HCT116 (cell line): ENCODE measurements at regions not wholly inside any gene's neighbourhood (a gene's known extent, or its start where the extent isn't known, plus 50 kb on each side); places are given as distances from the start of the nearest gene placed in this dataset.

Experiments used
- ATAC-seq: fragments of 200-7000 bp; cut with Tn5 transposase; 2 replicates; pipeline ENCODE4 v1.9.1; 2020; ENCODE audit warnings: mild to moderate bottlenecking, moderate library complexity
- BruUV-seq: library from RNA; stranded (reverse); fragments of 400-500 nt; replicated peaks from 2 replicates; lab custom pipeline; 2021; lab: Mats Ljungman, UMichigan
- CTCF ChIA-PET: fragments of 300-600 bp; sonication (Branson Sonifier 250); formaldehyde crosslinking; loops from one replicate; lab custom pipeline; 2021; ENCODE audit warnings: antibody characterized with exemption; lab: Charles Lee
- POLR2A ChIA-PET: fragments of 300-600, 350-600 bp; sonication (Branson Sonifier 250); formaldehyde crosslinking; loops from one replicate; lab custom pipeline; 2021; ENCODE audit warnings: antibody characterized with exemption; lab: Charles Lee
- RAD21 ChIA-PET, 2 experiments: fragments of 300-600 bp; sonication (Branson Sonifier 250); formaldehyde crosslinking; loops; one replicate each; lab custom pipeline; 2023; ENCODE audit warnings: low total read pairs in 2 of 2; ENCODE audit not compliant: uncharacterized antibody in 2 of 2, unreplicated experiment in 2 of 2, low non-redundant PET in 1 of 2; lab: Charles Lee
- DNase-seq: peaks from one replicate; pipeline ENCODE4 v3.0.0-alpha.2; 2010; ENCODE audit warnings: low read depth, low spot score
- H2AFZ ChIP-seq: fragments of 200-600 bp; shearing (Covaris generic), sonication (generic); 2 replicates; pipeline ENCODE4 v1.6.1; 2017; ENCODE audit warnings: low read depth, mixed run types, mixed read lengths, antibody characterized with exemption, low read length; ENCODE audit not compliant: poor library complexity, severe bottlenecking
- H3K27ac ChIP-seq: 2 replicates; pipeline ENCODE4 v1.5.1; 2012; ENCODE audit warnings: low read depth, low read length
- H3K27me3 ChIP-seq: fragments of 200-600 bp; sonication (generic); 2 replicates; pipeline ENCODE4 v1.6.1; 2016; ENCODE audit warnings: mixed run types, low read length, mixed read lengths; ENCODE audit not compliant: insufficient read depth
- H3K36me3 ChIP-seq, 2 experiments: fragments of 200-500 bp in 1 of 2; fragments of 200-600 bp in 1 of 2; sonication (Bioruptor generic) in 1 of 2; sonication (generic) in 1 of 2; 2 replicates each; pipeline versions ENCODE4 v1.5.1 to v1.6.1; 2014 to 2016; ENCODE audit warnings: low read length in 2 of 2, inconsistent platforms in 1 of 2, mixed read lengths in 1 of 2, mixed run types in 1 of 2; ENCODE audit not compliant: insufficient read depth in 2 of 2, control insufficient read depth in 1 of 2
- H3K4me1 ChIP-seq, 2 experiments: fragments of 200-600 bp in 1 of 2; sonication (generic) in 1 of 2; 2 replicates each; pipeline versions ENCODE4 v1.5.1 to v1.6.1; 2012 to 2017; ENCODE audit warnings: low read length in 2 of 2, inconsistent platforms in 1 of 2, mild to moderate bottlenecking in 1 of 2, mixed read lengths in 1 of 2, mixed run types in 1 of 2, moderate library complexity in 1 of 2; ENCODE audit not compliant: insufficient read depth in 2 of 2, control insufficient read depth in 1 of 2
- H3K4me2 ChIP-seq: fragments of 200-600 bp; sonication (generic); 2 replicates; pipeline ENCODE4 v1.6.1; 2017; ENCODE audit warnings: mixed run types, low read length, mixed read lengths
- H3K4me3 ChIP-seq, 2 experiments: fragments of 200-600 bp in 1 of 2; sonication (generic) in 1 of 2; replicated peaks in 1 of 2; 2 replicates each; pipeline ENCODE4 v1.5.1; 2011 to 2016; ENCODE audit warnings: low read length in 2 of 2, control low read depth in 1 of 2, low read depth in 1 of 2, mild to moderate bottlenecking in 1 of 2, mixed read lengths in 1 of 2, mixed run types in 1 of 2
- H3K79me2 ChIP-seq: fragments of 200-600 bp; sonication (generic); 2 replicates; pipeline ENCODE4 v1.6.1; 2017; ENCODE audit warnings: mild to moderate bottlenecking, mixed run types, low read length, moderate library complexity, mixed read lengths; ENCODE audit not compliant: insufficient read depth
- H3K9ac ChIP-seq: fragments of 200-600 bp; sonication (generic); 2 replicates; pipeline ENCODE4 v1.6.1; 2016; ENCODE audit warnings: low read length, mixed read lengths
- H3K9me2 ChIP-seq: fragments of 200-600 bp; sonication (generic), shearing (Covaris generic); 2 replicates; pipeline ENCODE4 v1.6.1; 2017; ENCODE audit warnings: mixed run types, mild to moderate bottlenecking, moderate library complexity; ENCODE audit not compliant: insufficient read depth
- H3K9me3 ChIP-seq, 2 experiments: fragments of 200-500 bp in 1 of 2; fragments of 200-600 bp in 1 of 2; sonication (Bioruptor generic) in 1 of 2; sonication (generic) in 1 of 2; 2 replicates each; pipeline ENCODE4 v1.6.1; 2014 to 2017; ENCODE audit warnings: low read length in 2 of 2, mixed read lengths in 2 of 2, inconsistent platforms in 1 of 2, low read depth in 1 of 2, mild to moderate bottlenecking in 1 of 2, mixed run types in 1 of 2, moderate library complexity in 1 of 2; ENCODE audit not compliant: control insufficient read depth in 1 of 2, insufficient read depth in 1 of 2
- H4K20me1 ChIP-seq: fragments of 200-600 bp; sonication (generic), shearing (Covaris generic); 2 replicates; pipeline ENCODE4 v1.6.1; 2017; ENCODE audit warnings: mixed run types, mild to moderate bottlenecking, moderate library complexity; ENCODE audit not compliant: insufficient read depth
- CEBPB ChIP-seq: IDR thresholded peaks from 2 replicates; pipeline ENCODE4 v1.6.1; 2012; ENCODE audit warnings: low read depth
- EGR1 ChIP-seq: IDR thresholded peaks from 2 replicates; pipeline ENCODE4 v1.6.1; 2012; ENCODE audit warnings: low read depth
- EZH2phosphoT487 ChIP-seq: fragments of 200-600 bp; IDR thresholded peaks from 2 replicates; pipeline ENCODE4 v1.6.1; 2018; ENCODE audit warnings: antibody characterized with exemption, borderline replicate concordance
- FOSL1 ChIP-seq: IDR thresholded peaks from 2 replicates; pipeline ENCODE4 v1.6.1; 2012; ENCODE audit warnings: low read depth
- JUND ChIP-seq: IDR thresholded peaks from 2 replicates; pipeline ENCODE4 v1.6.1; 2012
- MAX ChIP-seq: IDR thresholded peaks from 2 replicates; pipeline ENCODE4 v1.6.1; 2012
- SP1 ChIP-seq: IDR thresholded peaks from 2 replicates; pipeline ENCODE4 v1.6.1; 2012; ENCODE audit warnings: low read depth
- ZNF274 ChIP-seq: fragments of 200-500 bp; sonication (Bioruptor generic); IDR thresholded peaks from 2 replicates; pipeline ENCODE4 v1.6.1; 2014; ENCODE audit warnings: mild to moderate bottlenecking, low read depth, low read length, inconsistent platforms
- intact Hi-C: fragments of 100-400 bp; cut with micrococcal nuclease; formaldehyde crosslinking; loops from 2 replicates; pipeline ENCODE4 v1.10.0; 2022
- TF ChIP-seq, protein P1 (sequence below): IDR thresholded peaks from 2 replicates; pipeline ENCODE4 v1.6.1; 2012; ENCODE audit warnings: low read depth

DNA sequence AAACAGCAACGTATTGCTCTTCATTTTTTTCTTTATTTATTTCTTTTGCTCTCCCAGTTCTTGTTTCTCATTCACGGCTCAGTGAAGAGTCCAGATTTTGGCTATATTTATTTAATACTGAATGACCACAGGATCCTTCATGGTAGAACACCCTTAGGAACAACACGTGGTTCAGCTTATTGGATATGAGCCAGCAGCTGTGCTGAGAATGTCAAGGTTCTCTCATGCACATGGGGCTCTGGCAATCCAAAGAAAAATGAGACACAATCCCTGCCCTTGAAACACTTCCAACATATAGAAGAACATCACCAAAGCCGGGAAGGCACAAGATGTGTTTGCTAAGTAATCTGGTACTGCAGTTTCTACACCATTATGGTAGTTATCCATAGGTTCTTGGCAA is 852.9 kb downstream of the SORCS1 start:
- intact Hi-C loops = no loop called here

More for the DNA sequence above, 852.9 kb downstream of the SORCS1 start:
- H3K9me2 ChIP-seq = no peaks in the 10 kb centered on the region
- no peaks in the 10 kb centered on the region for H3K79me2 ChIP-seq
- no peaks in the 10 kb centered on the region for H3K27me3 ChIP-seq
- CTCF ChIA-PET = no interaction called here
- POLR2A ChIA-PET = no interaction called here
- no peaks in the 10 kb centered on the region for H4K20me1 ChIP-seq
- no peak overlapping the region for H3K4me3 ChIP-seq
- RAD21 ChIA-PET = no interaction called here
- H3K4me2 ChIP-seq = no peak overlapping the region
- no peak overlapping the region for H3K27ac ChIP-seq
- no peaks in the 10 kb centered on the region for H3K4me1 ChIP-seq
- no peak for ATAC-seq
- no peak for DNase-seq
- H3K9me3 ChIP-seq = peaks cover 33 to 39% of the 10 kb centered on the region in 2 experiments; a peak in 2 of 4 replicates
- BruUV-seq = no TSS peak
- TF ChIP-seq SP1 (no peak), FOSL1 (no peak), EGR1 (no peak), EZH2phosphoT487 (no peak), JUND (no peak), MAX (no peak), ZNF274 (no peak), CEBPB (no peak)
- TF ChIP-seq, protein P1, sequence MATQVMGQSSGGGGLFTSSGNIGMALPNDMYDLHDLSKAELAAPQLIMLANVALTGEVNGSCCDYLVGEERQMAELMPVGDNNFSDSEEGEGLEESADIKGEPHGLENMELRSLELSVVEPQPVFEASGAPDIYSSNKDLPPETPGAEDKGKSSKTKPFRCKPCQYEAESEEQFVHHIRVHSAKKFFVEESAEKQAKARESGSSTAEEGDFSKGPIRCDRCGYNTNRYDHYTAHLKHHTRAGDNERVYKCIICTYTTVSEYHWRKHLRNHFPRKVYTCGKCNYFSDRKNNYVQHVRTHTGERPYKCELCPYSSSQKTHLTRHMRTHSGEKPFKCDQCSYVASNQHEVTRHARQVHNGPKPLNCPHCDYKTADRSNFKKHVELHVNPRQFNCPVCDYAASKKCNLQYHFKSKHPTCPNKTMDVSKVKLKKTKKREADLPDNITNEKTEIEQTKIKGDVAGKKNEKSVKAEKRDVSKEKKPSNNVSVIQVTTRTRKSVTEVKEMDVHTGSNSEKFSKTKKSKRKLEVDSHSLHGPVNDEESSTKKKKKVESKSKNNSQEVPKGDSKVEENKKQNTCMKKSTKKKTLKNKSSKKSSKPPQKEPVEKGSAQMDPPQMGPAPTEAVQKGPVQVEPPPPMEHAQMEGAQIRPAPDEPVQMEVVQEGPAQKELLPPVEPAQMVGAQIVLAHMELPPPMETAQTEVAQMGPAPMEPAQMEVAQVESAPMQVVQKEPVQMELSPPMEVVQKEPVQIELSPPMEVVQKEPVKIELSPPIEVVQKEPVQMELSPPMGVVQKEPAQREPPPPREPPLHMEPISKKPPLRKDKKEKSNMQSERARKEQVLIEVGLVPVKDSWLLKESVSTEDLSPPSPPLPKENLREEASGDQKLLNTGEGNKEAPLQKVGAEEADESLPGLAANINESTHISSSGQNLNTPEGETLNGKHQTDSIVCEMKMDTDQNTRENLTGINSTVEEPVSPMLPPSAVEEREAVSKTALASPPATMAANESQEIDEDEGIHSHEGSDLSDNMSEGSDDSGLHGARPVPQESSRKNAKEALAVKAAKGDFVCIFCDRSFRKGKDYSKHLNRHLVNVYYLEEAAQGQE = no peak
- no peak overlapping the region for H3K9ac ChIP-seq
- no peaks in the 10 kb centered on the region for H3K36me3 ChIP-seq
- H2AFZ ChIP-seq = no peak overlapping the region
